Activated CD4-positive, alpha-beta T cell treated with anti-CD3 and anti-CD28 coated beads, Interleukin-2, amount 50 U/mL, for 48 hours (primary cell): ENCODE measurements at regions not wholly inside any gene's neighbourhood (a gene's known extent, or its start where the extent isn't known, plus 50 kb on each side); places are given as distances from the start of the nearest gene placed in this dataset.

Experiments used
- DNase-seq, 2 experiments: peaks; one replicate each; pipeline ENCODE4 v3.0.0-alpha.2; 2020

DNA sequence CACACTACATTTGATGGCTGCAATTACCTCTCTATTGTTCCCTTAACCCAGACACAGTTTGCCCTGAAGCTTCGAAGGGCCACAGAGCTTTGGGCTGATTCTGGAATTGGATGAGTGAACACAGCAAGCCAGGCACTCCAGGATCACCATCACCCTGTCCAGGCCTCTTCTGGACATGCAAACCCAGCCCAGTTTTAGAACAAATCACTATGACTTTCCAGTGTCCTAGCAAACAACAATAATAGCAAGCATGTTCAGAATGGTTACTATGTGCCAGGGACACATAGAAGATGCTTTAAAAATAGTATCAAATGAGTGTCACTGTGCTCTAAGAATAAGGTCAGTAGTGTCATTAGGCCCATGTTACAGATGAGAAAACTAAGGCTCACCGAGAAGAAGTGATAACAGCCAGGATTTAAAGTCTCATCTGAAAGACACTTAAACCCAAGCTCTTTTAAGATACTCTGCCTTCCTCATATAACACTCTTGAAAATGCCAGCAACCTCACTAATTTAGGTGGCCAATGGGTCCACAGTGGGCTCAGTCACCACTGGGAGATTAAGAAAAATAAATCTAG, 191.7 kb upstream of the STK17B start:
- no peak for DNase-seq

- no peak for DNase-seq
Measured at GRCh38 chr2:196365145-196365544, 193.8 kb upstream of the STK17B start.

GRCh38 chr2:196365923-196366322, 194.5 kb upstream of the STK17B start:
- no peak for DNase-seq

- no peak for DNase-seq
Measured at GRCh38 chr2:196367633-196368032, 196.3 kb upstream of the STK17B start.

GRCh38 chr2:196368546-196369225, 197.3 kb upstream of the STK17B start:
- no peak for DNase-seq

- no peak for DNase-seq
Measured at GRCh38 chr2:196369967-196370366, 198.6 kb upstream of the STK17B start.

GRCh38 chr2:196370381-196370780, 199.0 kb upstream of the STK17B start:
- DNase-seq, result no peak

DNA sequence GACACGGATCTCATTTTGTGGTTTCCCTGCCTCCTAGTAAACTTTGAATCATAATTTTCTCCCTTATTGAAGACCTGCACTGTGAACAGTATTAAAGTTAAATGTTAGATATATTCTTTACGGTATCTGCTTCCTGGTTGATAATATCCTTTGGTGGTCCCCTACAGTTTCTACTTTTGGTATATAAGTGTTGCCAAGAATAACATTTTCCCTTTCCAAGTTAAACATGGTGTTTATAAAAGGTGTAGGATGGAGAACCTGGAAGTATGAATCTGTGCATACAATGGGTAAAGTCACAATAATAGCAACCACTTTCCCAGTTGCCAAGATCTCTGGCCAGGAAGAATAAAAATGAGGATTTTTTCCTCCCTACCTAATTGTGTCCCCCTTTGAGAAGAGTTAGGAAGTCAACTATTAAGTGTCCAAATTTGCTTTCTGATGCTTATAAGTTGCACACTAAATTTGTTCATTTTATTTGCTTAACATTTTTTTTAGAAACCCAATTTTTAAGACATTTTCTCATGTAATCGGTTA, 201.0 kb upstream of the STK17B start:
- no peak for DNase-seq

GRCh38 chr2:196372811-196373664, 201.7 kb upstream of the STK17B start:
- no peak for DNase-seq

DNA sequence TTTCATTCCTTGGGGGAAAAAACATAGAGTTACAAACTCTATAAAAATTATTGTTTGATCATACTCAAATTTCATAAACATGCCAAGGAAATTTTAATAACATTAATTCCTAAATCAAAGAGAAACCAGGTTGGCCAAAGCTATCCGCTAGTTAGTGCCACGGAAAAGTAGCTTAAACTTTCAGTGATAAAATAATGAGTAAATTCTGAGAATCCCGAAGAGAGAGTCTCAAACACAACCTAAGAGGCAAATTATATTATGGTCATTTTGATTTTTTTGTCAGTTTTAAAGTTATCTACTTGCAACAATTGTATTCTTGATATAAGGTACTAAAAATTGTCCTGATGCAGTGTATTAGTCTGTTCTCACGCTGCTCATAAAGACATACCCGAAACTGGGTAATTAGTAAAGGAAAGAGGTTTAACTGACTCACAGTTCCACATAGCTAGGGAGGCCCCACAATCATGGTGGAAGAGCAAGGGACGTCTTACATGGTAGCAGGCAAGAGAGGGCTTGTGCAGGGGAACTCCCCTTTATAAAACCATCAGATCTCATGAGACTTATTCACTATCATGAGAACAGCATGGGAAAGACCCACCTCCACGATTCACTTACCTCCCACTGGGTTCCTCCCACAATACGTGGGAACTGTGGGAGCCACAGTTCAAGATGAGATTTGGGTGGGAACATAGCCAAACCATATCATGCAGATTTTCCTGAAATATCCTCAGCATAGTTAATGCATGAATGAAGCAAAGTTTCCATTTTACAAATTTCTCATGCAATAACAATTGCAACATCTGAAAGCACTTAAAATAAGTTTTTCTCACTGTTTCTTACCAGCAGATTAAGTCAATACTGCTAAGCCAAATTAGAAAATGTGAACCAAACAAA, 205.9 kb upstream of the STK17B start:
- peak; percentile 40 to 56 for DNase-seq

DNA sequence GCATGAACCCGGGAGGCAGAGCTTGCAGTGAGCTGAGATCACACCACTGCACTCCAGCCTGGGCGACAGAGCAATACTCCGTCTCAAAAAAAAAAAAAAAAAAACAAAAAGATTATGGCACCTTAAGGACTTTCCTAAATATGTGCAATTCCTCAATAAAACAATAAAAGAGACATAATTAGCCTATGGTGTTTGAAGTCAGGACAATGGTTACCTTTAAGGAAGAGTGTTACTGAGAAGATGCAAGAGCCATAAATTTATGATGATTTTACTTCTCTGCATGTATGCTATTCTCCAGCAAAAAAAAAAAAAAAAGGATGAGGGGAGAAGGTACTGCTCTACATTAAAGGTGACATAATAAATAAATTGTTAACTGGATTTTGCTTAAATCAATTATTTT, 208.2 kb upstream of the STK17B start:
- DNase-seq, result no peak

- no peak for DNase-seq
Measured at GRCh38 chr2:196380098-196380497, 208.7 kb upstream of the STK17B start.

GRCh38 chr2:196380575-196380974, 209.2 kb upstream of the STK17B start:
- DNase-seq, result no peak

DNA sequence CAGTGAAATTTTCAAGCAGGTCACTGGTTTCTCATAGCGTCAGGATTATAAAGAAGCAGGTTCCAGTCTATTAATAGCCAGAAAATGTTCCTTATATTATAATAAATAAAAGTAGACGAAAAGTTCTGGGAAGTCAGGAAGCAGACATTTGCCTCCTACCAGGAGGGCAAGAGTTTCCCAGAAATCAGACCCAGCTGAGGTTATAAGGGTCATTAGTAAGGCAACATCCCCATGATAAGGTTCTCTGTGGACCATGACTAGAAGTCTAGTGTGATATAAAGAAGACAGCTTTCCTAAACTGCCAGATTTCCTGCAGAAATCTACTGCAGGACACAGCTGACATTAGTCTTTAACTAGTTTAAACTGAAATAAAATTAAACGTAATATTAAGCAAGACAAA, 210.1 kb upstream of the STK17B start:
- no peak for DNase-seq

DNA sequence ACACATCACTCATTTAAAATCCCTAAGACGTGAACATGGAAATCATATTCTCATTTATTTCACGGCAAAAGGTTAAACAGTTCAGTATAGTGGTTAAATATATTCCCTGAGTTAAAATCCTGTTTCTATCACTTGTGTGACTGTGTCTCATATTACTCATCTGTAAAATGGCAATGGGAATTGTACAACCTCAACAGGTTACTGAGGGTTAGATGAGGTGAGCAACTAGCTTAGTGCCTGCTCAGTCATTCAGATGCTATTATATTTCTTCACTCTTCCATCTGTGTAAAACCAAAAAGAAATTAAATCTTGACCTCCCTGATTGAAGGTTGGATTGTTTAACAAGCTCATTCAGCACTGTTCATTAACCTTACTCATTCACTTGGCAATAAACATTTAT, 212.4 kb upstream of the STK17B start:
- no peak for DNase-seq

- DNase-seq, result no peak
Measured at GRCh38 chr2:196384729-196385128, 213.4 kb upstream of the STK17B start.

GRCh38 chr2:196389670-196390069, 218.3 kb upstream of the STK17B start:
- no peak for DNase-seq

DNA sequence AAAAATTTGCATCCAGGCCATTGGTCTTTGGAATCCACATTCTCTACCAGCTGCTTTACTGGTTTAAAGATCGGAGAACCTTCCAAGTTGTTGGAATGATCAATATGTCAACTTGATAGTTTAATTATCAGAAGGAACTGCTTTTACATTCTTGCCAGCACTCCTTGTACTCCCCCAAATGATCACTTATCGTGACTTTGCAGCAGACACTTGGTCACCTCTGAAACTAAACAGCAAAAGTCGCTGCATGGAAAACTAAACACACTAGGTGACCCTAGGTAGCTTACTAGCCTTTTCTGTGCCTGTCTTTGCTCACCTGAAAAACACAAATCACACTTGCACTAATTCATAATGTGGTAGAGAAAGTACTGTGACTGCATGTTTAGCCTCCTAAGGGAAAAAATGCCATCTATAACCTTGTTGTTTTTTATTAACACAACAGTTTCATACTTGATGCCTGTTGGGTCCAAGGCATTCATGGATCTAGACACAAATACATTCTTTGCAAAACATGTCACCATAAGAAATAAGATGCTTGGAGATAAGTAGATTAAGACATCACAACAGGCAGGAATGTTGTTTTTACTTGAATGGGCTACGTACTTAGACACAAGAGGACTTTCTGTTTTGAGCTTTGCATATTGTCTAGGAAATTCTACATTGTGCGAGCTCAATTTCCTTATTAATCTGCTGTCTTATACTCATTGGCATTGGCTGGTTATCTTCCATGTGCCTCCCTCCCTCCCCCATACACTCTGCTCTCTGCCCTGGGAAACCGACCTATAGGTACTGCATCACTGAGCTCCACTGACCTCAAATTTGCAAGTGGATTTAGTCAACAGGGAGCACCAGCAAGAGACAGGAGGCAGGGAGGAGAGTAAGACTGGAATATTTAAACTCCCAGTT, 219.1 kb upstream of the STK17B start:
- no peak for DNase-seq

GRCh38 chr2:196391149-196391479, 219.7 kb upstream of the STK17B start:
- DNase-seq, result no peak

GRCh38 chr2:196399096-196399495, 227.7 kb upstream of the STK17B start:
- no peak for DNase-seq
